CD4-positive, alpha-beta memory T cell (primary cell): ENCODE measurements at regions not wholly inside any gene's neighbourhood (a gene's known extent, or its start where the extent isn't known, plus 50 kb on each side); places are given as distances from the start of the nearest gene placed in this dataset.
A peak's percentile ranks its signal among the peaks of the same experiment; 100 is the strongest.

Experiments used
- CTCF ChIA-PET: fragments of 350-600 bp; sonication (Branson Sonifier 250); formaldehyde crosslinking; loops from one replicate; lab custom pipeline; 2021; ENCODE audit warnings: inconsistent platforms; ENCODE audit not compliant: partially characterized antibody; lab: Charles Lee
- POLR2A ChIA-PET: fragments of 350-600 bp; sonication (Branson Sonifier 250); formaldehyde crosslinking; loops from one replicate; lab custom pipeline; 2021; ENCODE audit not compliant: partially characterized antibody; lab: Charles Lee
- DNase-seq, 5 donors: peaks; one replicate each; pipeline versions ENCODE4 v3.0.0 to v3.0.0-alpha.2; 2020 to 2022; ENCODE audit warnings: mixed read lengths in 1 of 5
- H3K27ac ChIP-seq: one replicate; pipeline ENCODE4 v1.7.0; 2013; ENCODE audit warnings: low read depth, low read length
- H3K27me3 ChIP-seq: 2 replicates; pipeline ENCODE4 v1.7.0; 2013; ENCODE audit warnings: mild to moderate bottlenecking, low read length, moderate library complexity; ENCODE audit not compliant: insufficient read depth
- H3K36me3 ChIP-seq: 2 replicates; pipeline ENCODE4 v1.7.0; 2013; ENCODE audit warnings: mild to moderate bottlenecking, low read length, moderate library complexity; ENCODE audit not compliant: insufficient read depth
- H3K4me1 ChIP-seq: 2 replicates; pipeline ENCODE4 v1.7.0; 2013; ENCODE audit warnings: mild to moderate bottlenecking, low read length, moderate library complexity; ENCODE audit not compliant: insufficient read depth
- H3K4me3 ChIP-seq, 2 donors: one replicate each; pipeline ENCODE4 v1.7.0; 2013; ENCODE audit warnings: low read length in 2 of 2, mild to moderate bottlenecking in 1 of 2
- H3K9me3 ChIP-seq, 2 donors: one replicate each; pipeline ENCODE4 v1.7.0; 2013; ENCODE audit warnings: low read length in 2 of 2, control low read depth in 1 of 2; ENCODE audit not compliant: control insufficient read depth in 1 of 2
- H3K27ac Mint-ChIP-seq, 7 donors: one replicate each; pipeline ENCODE4 v1.8.0; 2020 to 2021; ENCODE audit warnings: mixed read lengths in 7 of 7, mild to moderate bottlenecking in 6 of 7, inconsistent platforms in 3 of 7, moderate library complexity in 3 of 7
- H3K27me3 Mint-ChIP-seq, 2 donors: one replicate each; pipeline ENCODE4 v1.8.0; 2020 to 2021; ENCODE audit warnings: mixed read lengths in 2 of 2
- H3K36me3 Mint-ChIP-seq, 2 donors: one replicate each; pipeline ENCODE4 v1.8.0; 2020 to 2021; ENCODE audit warnings: mixed read lengths in 2 of 2, inconsistent platforms in 1 of 2, mild to moderate bottlenecking in 1 of 2
- H3K4me1 Mint-ChIP-seq, 4 donors: one replicate each; pipeline ENCODE4 v1.8.0; 2020 to 2021; ENCODE audit warnings: mixed read lengths in 4 of 4, mild to moderate bottlenecking in 1 of 4
- H3K4me3 Mint-ChIP-seq, 8 donors: one replicate each; pipeline ENCODE4 v1.8.0; 2020 to 2021; ENCODE audit warnings: mixed read lengths in 8 of 8, mild to moderate bottlenecking in 7 of 8, moderate library complexity in 6 of 8, inconsistent platforms in 3 of 8
- H3K9me3 Mint-ChIP-seq, 8 donors: one replicate each; pipeline ENCODE4 v1.8.0; 2020 to 2021; ENCODE audit warnings: mixed read lengths in 8 of 8, mild to moderate bottlenecking in 5 of 8, inconsistent platforms in 3 of 8, moderate library complexity in 1 of 8
- intact Hi-C: fragments of 100-400 bp; cut with micrococcal nuclease; formaldehyde crosslinking; loops from one replicate; pipeline ENCODE4 v1.15.1; 2023

- intact Hi-C loops: no loop called here
- Mint-ChIP-seq H3K9me3 (no peaks in the 10 kb centered on the region), H3K36me3 (no peaks in the 10 kb centered on the region), H3K27ac (peak overlapping the region in 1 of 7 donors; percentile 33), H3K27me3 (peaks cover 2 to 8% of the 10 kb centered on the region in 2 donors), H3K4me1 (no peaks in the 10 kb centered on the region), H3K4me3 (no peak overlapping the region)
- H3K36me3 ChIP-seq: no peaks in the 10 kb centered on the region
- no peaks in the 10 kb centered on the region for H3K27me3 ChIP-seq
- ChIA-PET POLR2A (interaction anchor here (0.7 kb wide), 1 partner anchor 25 kb away, joined by 3 read pairs; no protein-coding TSS in a partner anchor), CTCF (no interaction called here)
- no peak overlapping the region for H3K27ac ChIP-seq
- H3K9me3 ChIP-seq: no peaks in the 10 kb centered on the region
- DNase-seq: no peak
- H3K4me3 ChIP-seq: no peak overlapping the region
- no peaks in the 10 kb centered on the region for H3K4me1 ChIP-seq
Measured at GRCh38 chr15:39074341-39074985, 506.4 kb upstream of the THBS1 start.

GRCh38 chr15:39075311-39075710 is 505.6 kb upstream of the THBS1 start:
- H3K36me3 Mint-ChIP-seq: no peaks in the 10 kb centered on the region
- no peak overlapping the region for H3K4me3 ChIP-seq
- H3K27me3 Mint-ChIP-seq: peaks cover 0 to 10% of the 10 kb centered on the region in 2 donors
- no peaks in the 10 kb centered on the region for H3K4me1 ChIP-seq
- no peak overlapping the region for H3K27ac Mint-ChIP-seq
- H3K9me3 Mint-ChIP-seq: no peaks in the 10 kb centered on the region
- no peaks in the 10 kb centered on the region for H3K9me3 ChIP-seq
- intact Hi-C loops: no loop called here
- no peaks in the 10 kb centered on the region for H3K36me3 ChIP-seq
- no peak for DNase-seq
- no peak overlapping the region for H3K4me3 Mint-ChIP-seq
- no peaks in the 10 kb centered on the region for H3K27me3 ChIP-seq
- ChIA-PET CTCF (no interaction called here), POLR2A (no interaction called here)
- H3K4me1 Mint-ChIP-seq: no peaks in the 10 kb centered on the region
- no peak overlapping the region for H3K27ac ChIP-seq

GRCh38 chr15:39075756-39076341 is 505.0 kb upstream of the THBS1 start:
- POLR2A ChIA-PET: no interaction called here
- Histone ChIP-seq H3K9me3 (no peaks in the 10 kb centered on the region), H3K4me1 (no peaks in the 10 kb centered on the region), H3K36me3 (no peaks in the 10 kb centered on the region), H3K27ac (no peak overlapping the region), H3K27me3 (no peaks in the 10 kb centered on the region), H3K4me3 (no peak overlapping the region)
- no peak for DNase-seq
- Mint-ChIP-seq H3K4me1 (no peaks in the 10 kb centered on the region), H3K36me3 (no peaks in the 10 kb centered on the region), H3K27me3 (peaks cover 0 to 10% of the 10 kb centered on the region in 2 donors), H3K9me3 (no peaks in the 10 kb centered on the region), H3K4me3 (no peak overlapping the region), H3K27ac (no peak overlapping the region)
- CTCF ChIA-PET: no interaction called here
- intact Hi-C loops: no loop called here

- no peak overlapping the region for H3K27ac ChIP-seq
- peaks cover 1 to 10% of the 10 kb centered on the region in 2 donors for H3K27me3 Mint-ChIP-seq
- H3K36me3 Mint-ChIP-seq: no peaks in the 10 kb centered on the region
- no peaks in the 10 kb centered on the region for H3K36me3 ChIP-seq
- H3K9me3 ChIP-seq: no peaks in the 10 kb centered on the region
- no peak for DNase-seq
- H3K4me1 Mint-ChIP-seq: no peaks in the 10 kb centered on the region
- H3K4me1 ChIP-seq: no peaks in the 10 kb centered on the region
- CTCF ChIA-PET: no interaction called here
- no peak overlapping the region for H3K4me3 Mint-ChIP-seq
- H3K4me3 ChIP-seq: no peak overlapping the region
- peaks cover 0 to 2% (median 0%) of the 10 kb centered on the region in 8 donors for H3K9me3 Mint-ChIP-seq
- POLR2A ChIA-PET: no interaction called here
- H3K27ac Mint-ChIP-seq: no peak overlapping the region
- intact Hi-C loops: no loop called here
- no peaks in the 10 kb centered on the region for H3K27me3 ChIP-seq
Measured at GRCh38 chr15:39078026-39078425, 502.9 kb upstream of the THBS1 start.

- no peaks in the 10 kb centered on the region for H3K36me3 Mint-ChIP-seq
- H3K27ac ChIP-seq: no peak overlapping the region
- H3K36me3 ChIP-seq: no peaks in the 10 kb centered on the region
- H3K27ac Mint-ChIP-seq: no peak overlapping the region
- peaks cover 1 to 10% of the 10 kb centered on the region in 2 donors for H3K27me3 Mint-ChIP-seq
- intact Hi-C loops: no loop called here
- no peaks in the 10 kb centered on the region for H3K4me1 ChIP-seq
- peaks cover 0 to 2% (median 0%) of the 10 kb centered on the region in 8 donors for H3K9me3 Mint-ChIP-seq
- no peak for DNase-seq
- ChIA-PET CTCF (no interaction called here), POLR2A (no interaction called here)
- no peaks in the 10 kb centered on the region for H3K27me3 ChIP-seq
- H3K9me3 ChIP-seq: no peaks in the 10 kb centered on the region
- H3K4me1 Mint-ChIP-seq: no peaks in the 10 kb centered on the region
- H3K4me3 Mint-ChIP-seq: no peak overlapping the region
- H3K4me3 ChIP-seq: no peak overlapping the region
Measured at GRCh38 chr15:39079296-39079847, 501.5 kb upstream of the THBS1 start.

GRCh38 chr15:39083213-39083612 is 497.7 kb upstream of the THBS1 start:
- ChIA-PET POLR2A (no interaction called here), CTCF (no interaction called here)
- no peak overlapping the region for H3K27ac Mint-ChIP-seq
- intact Hi-C loops: no loop called here
- no peaks in the 10 kb centered on the region for H3K36me3 Mint-ChIP-seq
- H3K27me3 Mint-ChIP-seq: peaks cover 10 to 16% of the 10 kb centered on the region in 2 donors
- H3K4me3 Mint-ChIP-seq: no peak overlapping the region
- H3K9me3 Mint-ChIP-seq: peaks cover 0 to 2% (median 0%) of the 10 kb centered on the region in 8 donors
- no peaks in the 10 kb centered on the region for H3K4me1 Mint-ChIP-seq
- no peak for DNase-seq
- Histone ChIP-seq H3K4me1 (no peaks in the 10 kb centered on the region), H3K4me3 (no peak overlapping the region), H3K9me3 (no peaks in the 10 kb centered on the region), H3K27ac (no peak overlapping the region), H3K27me3 (no peaks in the 10 kb centered on the region), H3K36me3 (no peaks in the 10 kb centered on the region)

- ChIA-PET CTCF (no interaction called here), POLR2A (interaction anchor here (0.6 kb wide), 1 partner anchor 117 kb away, joined by 3 read pairs; no protein-coding TSS in a partner anchor)
- Mint-ChIP-seq H3K27me3 (peaks cover 9 to 14% of the 10 kb centered on the region in 2 donors), H3K36me3 (no peaks in the 10 kb centered on the region), H3K4me1 (no peaks in the 10 kb centered on the region), H3K9me3 (peaks cover 0 to 2% (median 0%) of the 10 kb centered on the region in 8 donors), H3K4me3 (no peak overlapping the region), H3K27ac (no peak overlapping the region)
- H3K4me3 ChIP-seq: no peak overlapping the region
- DNase-seq: no peak
- no peaks in the 10 kb centered on the region for H3K4me1 ChIP-seq
- intact Hi-C loops: no loop called here
- no peaks in the 10 kb centered on the region for H3K36me3 ChIP-seq
- no peaks in the 10 kb centered on the region for H3K27me3 ChIP-seq
- no peak overlapping the region for H3K27ac ChIP-seq
- no peaks in the 10 kb centered on the region for H3K9me3 ChIP-seq
Measured at GRCh38 chr15:39084674-39085530, 496.0 kb upstream of the THBS1 start.
